H1 (cell line): ENCODE measurements at regions not wholly inside any gene's neighbourhood (a gene's known extent, or its start where the extent isn't known, plus 50 kb on each side); places are given as distances from the start of the nearest gene placed in this dataset.

ENCODE experiments used
- CREB1 ChIP-seq: IDR thresholded peaks from 2 replicates; pipeline ENCODE4 v1.6.1; 2012; ENCODE audit warnings: inconsistent platforms
- EZH2 ChIP-seq: fragments of 200-600 bp; sonication (generic); IDR thresholded peaks from 2 replicates; pipeline ENCODE4 v1.7.1; 2012; ENCODE audit warnings: low read depth, mild to moderate bottlenecking, moderate library complexity, low read length, inconsistent platforms; ENCODE audit not compliant: severe bottlenecking
- JUND ChIP-seq: IDR thresholded peaks from 2 replicates; pipeline ENCODE4 v1.6.1; 2011; ENCODE audit warnings: mild to moderate bottlenecking, improper control_type of control experiment, low read length
- SIRT6 ChIP-seq: IDR thresholded peaks from one replicate; pipeline ENCODE4 v1.7.1; 2012; ENCODE audit warnings: low read length, inconsistent platforms
- TF ChIP-seq, protein P1 (sequence below), 3 experiments: IDR thresholded peaks; 1 replicate in 2 of 3; 2 replicates in 1 of 3; pipeline versions ENCODE4 v1.5.1 to v1.6.1; 2011; ENCODE audit warnings: low read length in 3 of 3, mild to moderate bottlenecking in 3 of 3, inconsistent platforms in 2 of 3, low read depth in 1 of 3, moderate library complexity in 1 of 3; ENCODE audit not compliant: insufficient read depth in 1 of 3; ENCODE audit errors: control extremely low read depth in 1 of 3
- TF ChIP-seq, protein P2 (sequence below): IDR thresholded peaks from 2 replicates; pipeline ENCODE4 v1.6.1; 2012; ENCODE audit warnings: inconsistent platforms

DNA sequence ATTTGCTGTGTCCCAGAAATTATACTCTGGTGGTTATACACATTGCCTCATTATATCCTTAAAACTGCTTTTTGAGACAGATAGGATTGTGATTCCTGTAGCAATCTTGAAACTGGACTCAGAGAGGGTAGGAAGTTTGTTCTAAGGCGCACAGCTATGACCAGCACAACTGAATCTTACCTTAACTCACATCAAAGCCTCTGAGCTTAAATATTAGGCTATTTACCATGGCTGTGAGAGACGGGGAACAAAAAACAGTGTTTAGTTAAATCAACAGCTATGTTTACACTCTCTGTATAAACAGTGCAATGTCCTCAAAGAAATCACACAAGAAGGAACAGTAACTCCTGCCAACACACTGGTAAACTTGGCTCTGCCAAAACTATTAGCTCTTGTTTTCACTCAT is 50.9 kb upstream of the TUT7 start:
- no peak for TF ChIP-seq SIRT6
- TF ChIP-seq EZH2 = no peak
- TF ChIP-seq, protein P1, sequence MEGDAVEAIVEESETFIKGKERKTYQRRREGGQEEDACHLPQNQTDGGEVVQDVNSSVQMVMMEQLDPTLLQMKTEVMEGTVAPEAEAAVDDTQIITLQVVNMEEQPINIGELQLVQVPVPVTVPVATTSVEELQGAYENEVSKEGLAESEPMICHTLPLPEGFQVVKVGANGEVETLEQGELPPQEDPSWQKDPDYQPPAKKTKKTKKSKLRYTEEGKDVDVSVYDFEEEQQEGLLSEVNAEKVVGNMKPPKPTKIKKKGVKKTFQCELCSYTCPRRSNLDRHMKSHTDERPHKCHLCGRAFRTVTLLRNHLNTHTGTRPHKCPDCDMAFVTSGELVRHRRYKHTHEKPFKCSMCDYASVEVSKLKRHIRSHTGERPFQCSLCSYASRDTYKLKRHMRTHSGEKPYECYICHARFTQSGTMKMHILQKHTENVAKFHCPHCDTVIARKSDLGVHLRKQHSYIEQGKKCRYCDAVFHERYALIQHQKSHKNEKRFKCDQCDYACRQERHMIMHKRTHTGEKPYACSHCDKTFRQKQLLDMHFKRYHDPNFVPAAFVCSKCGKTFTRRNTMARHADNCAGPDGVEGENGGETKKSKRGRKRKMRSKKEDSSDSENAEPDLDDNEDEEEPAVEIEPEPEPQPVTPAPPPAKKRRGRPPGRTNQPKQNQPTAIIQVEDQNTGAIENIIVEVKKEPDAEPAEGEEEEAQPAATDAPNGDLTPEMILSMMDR (IDR thresholded peaks at IDR 0.05; ENCODE audit: control extremely low read depth in 1 of 3, insufficient read depth in 1 of 3, low read depth in 1 of 3, low read length in 3 of 3) = no peak
- no peak for TF ChIP-seq CREB1
- TF ChIP-seq, protein P2, sequence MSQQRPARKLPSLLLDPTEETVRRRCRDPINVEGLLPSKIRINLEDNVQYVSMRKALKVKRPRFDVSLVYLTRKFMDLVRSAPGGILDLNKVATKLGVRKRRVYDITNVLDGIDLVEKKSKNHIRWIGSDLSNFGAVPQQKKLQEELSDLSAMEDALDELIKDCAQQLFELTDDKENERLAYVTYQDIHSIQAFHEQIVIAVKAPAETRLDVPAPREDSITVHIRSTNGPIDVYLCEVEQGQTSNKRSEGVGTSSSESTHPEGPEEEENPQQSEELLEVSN = no peak
- TF ChIP-seq JUND = no peak
